ENCODE measurements at regions not wholly inside any gene's neighbourhood (a gene's known extent, or its start where the extent isn't known, plus 50 kb on each side); places are given as distances from the start of the nearest gene placed in this dataset.
A peak's percentile ranks its signal among the peaks of the same experiment; 100 is the strongest.

GRCh38 chr2:187084524-187084923, 235.6 kb upstream of the ZSWIM2 start:
- H3K4me2 ChIP-seq (ENCODE audit: insufficient read depth, low read length), result no peak overlapping the region
- H3K4me1 ChIP-seq (ENCODE audit: insufficient read depth, low read length), result no peaks in the 10 kb centered on the region
- no peak overlapping the region for H3K4me3 ChIP-seq (ENCODE audit: insufficient read depth, low read length)
- TF ChIP-seq CTCF (IDR thresholded peaks at IDR 0.05; ENCODE audit: extremely low read depth, low read depth, low read length), result no peak
- no peaks in the 10 kb centered on the region for H4K20me1 ChIP-seq (ENCODE audit: insufficient read depth, low read length)
- DNase-seq (ENCODE audit: insufficient read length, low spot score, missing footprints), result no peak
- H3K27me3 ChIP-seq (ENCODE audit: insufficient read depth, low read length), result no peaks in the 10 kb centered on the region
- H3K27ac ChIP-seq (ENCODE audit: low read depth, low read length), result no peak overlapping the region
- H3K36me3 ChIP-seq (ENCODE audit: insufficient read depth, low read length), result no peaks in the 10 kb centered on the region
- no peaks in the 10 kb centered on the region for H3K79me2 ChIP-seq (ENCODE audit: insufficient read depth, low read length)
- no peaks in the 10 kb centered on the region for H3K9me3 ChIP-seq (ENCODE audit: low read depth, low read length)
- no peak overlapping the region for H2AFZ ChIP-seq (ENCODE audit: low read length)

DNA sequence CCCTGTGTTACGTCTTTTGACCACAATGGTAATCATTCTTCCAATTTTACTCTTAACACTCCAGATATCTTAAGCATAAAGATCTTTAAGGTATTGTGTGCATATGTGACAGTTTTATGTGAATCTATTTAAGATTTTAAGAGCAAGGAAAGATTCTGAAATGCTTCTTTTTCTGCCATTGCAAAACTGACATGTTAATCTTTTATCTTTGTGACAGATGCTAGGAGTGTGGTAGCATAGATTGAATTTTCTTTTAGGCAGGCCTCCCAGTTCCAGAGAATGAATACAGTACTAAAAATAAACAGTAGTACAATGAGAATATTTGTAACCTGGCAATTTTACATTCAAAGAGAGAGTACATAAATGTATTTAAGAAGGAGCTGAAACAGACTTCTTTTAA, 232.5 kb upstream of the ZSWIM2 start:
- Histone ChIP-seq H3K4me3 (ENCODE audit: insufficient read depth, low read length) (no peak overlapping the region), H3K36me3 (ENCODE audit: insufficient read depth, low read length) (no peaks in the 10 kb centered on the region), H4K20me1 (ENCODE audit: insufficient read depth, low read length) (no peaks in the 10 kb centered on the region), H3K9me3 (ENCODE audit: low read depth, low read length) (no peaks in the 10 kb centered on the region), H3K27me3 (ENCODE audit: insufficient read depth, low read length) (no peaks in the 10 kb centered on the region), H2AFZ (ENCODE audit: low read length) (no peak overlapping the region), H3K27ac (ENCODE audit: low read depth, low read length) (no peak overlapping the region), H3K4me1 (ENCODE audit: insufficient read depth, low read length) (no peaks in the 10 kb centered on the region), H3K79me2 (ENCODE audit: insufficient read depth, low read length) (no peaks in the 10 kb centered on the region), H3K4me2 (ENCODE audit: insufficient read depth, low read length) (no peak overlapping the region)
- no peak for DNase-seq (ENCODE audit: insufficient read length, low spot score, missing footprints)
- no peak for TF ChIP-seq CTCF (IDR thresholded peaks at IDR 0.05; ENCODE audit: extremely low read depth, low read depth, low read length)

- no peak for DNase-seq (ENCODE audit: insufficient read length, low spot score, missing footprints)
- H2AFZ ChIP-seq (ENCODE audit: low read length), result no peak overlapping the region
- H3K4me2 ChIP-seq (ENCODE audit: insufficient read depth, low read length), result no peak overlapping the region
- no peaks in the 10 kb centered on the region for H4K20me1 ChIP-seq (ENCODE audit: insufficient read depth, low read length)
- no peaks in the 10 kb centered on the region for H3K36me3 ChIP-seq (ENCODE audit: insufficient read depth, low read length)
- no peaks in the 10 kb centered on the region for H3K9me3 ChIP-seq (ENCODE audit: low read depth, low read length)
- no peaks in the 10 kb centered on the region for H3K27me3 ChIP-seq (ENCODE audit: insufficient read depth, low read length)
- H3K27ac ChIP-seq (ENCODE audit: low read depth, low read length), result no peak overlapping the region
- TF ChIP-seq CTCF (IDR thresholded peaks at IDR 0.05; ENCODE audit: extremely low read depth, low read depth, low read length), result no peak
- no peaks in the 10 kb centered on the region for H3K79me2 ChIP-seq (ENCODE audit: insufficient read depth, low read length)
- H3K4me1 ChIP-seq (ENCODE audit: insufficient read depth, low read length), result no peaks in the 10 kb centered on the region
- H3K4me3 ChIP-seq (ENCODE audit: insufficient read depth, low read length), result no peak overlapping the region
These were observed 230.9 kb upstream of the ZSWIM2 start for GRCh38 chr2:187079901-187080300.

- Histone ChIP-seq H3K4me3 (ENCODE audit: insufficient read depth, low read length) (no peak overlapping the region), H2AFZ (ENCODE audit: low read length) (no peak overlapping the region), H3K4me2 (ENCODE audit: insufficient read depth, low read length) (no peak overlapping the region), H3K9me3 (ENCODE audit: low read depth, low read length) (no peaks in the 10 kb centered on the region), H3K4me1 (ENCODE audit: insufficient read depth, low read length) (no peaks in the 10 kb centered on the region), H3K27me3 (ENCODE audit: insufficient read depth, low read length) (no peaks in the 10 kb centered on the region), H3K79me2 (ENCODE audit: insufficient read depth, low read length) (no peaks in the 10 kb centered on the region), H4K20me1 (ENCODE audit: insufficient read depth, low read length) (no peaks in the 10 kb centered on the region), H3K27ac (ENCODE audit: low read depth, low read length) (no peak overlapping the region), H3K36me3 (ENCODE audit: insufficient read depth, low read length) (no peaks in the 10 kb centered on the region)
- no peak for TF ChIP-seq CTCF (IDR thresholded peaks at IDR 0.05; ENCODE audit: extremely low read depth, low read depth, low read length)
- DNase-seq (ENCODE audit: insufficient read length, low spot score, missing footprints), result peak; percentile 19
These were observed 229.3 kb upstream of the ZSWIM2 start for GRCh38 chr2:187078297-187078696.
